Trophoblast cell (in vitro differentiated cells and primary cell): ENCODE measurements at regions not wholly inside any gene's neighbourhood (a gene's known extent, or its start where the extent isn't known, plus 50 kb on each side); places are given as distances from the start of the nearest gene placed in this dataset.

Source experiments
- DNase-seq, 2 donors: peaks; one replicate each; pipeline ENCODE4 v3.0.0-alpha.2; 2016
- H2AFZ ChIP-seq: 2 replicates; pipeline ENCODE4 v1.6.1; 2013; ENCODE audit warnings: low read length, moderate library complexity, mild to moderate bottlenecking; ENCODE audit not compliant: insufficient read depth, poor library complexity
- H2AK5ac ChIP-seq: 2 replicates; pipeline ENCODE4 v1.6.1; 2013; ENCODE audit warnings: mild to moderate bottlenecking, low read length
- H2BK120ac ChIP-seq: 2 replicates; pipeline ENCODE4 v1.6.1; 2013; ENCODE audit warnings: low read length, mild to moderate bottlenecking, moderate library complexity; ENCODE audit not compliant: insufficient read depth, poor library complexity
- H2BK12ac ChIP-seq: 2 replicates; pipeline ENCODE4 v1.6.1; 2013; ENCODE audit warnings: mild to moderate bottlenecking, low read length, moderate library complexity
- H2BK5ac ChIP-seq: 2 replicates; pipeline ENCODE4 v1.6.1; 2013; ENCODE audit warnings: low read length, low read depth, moderate library complexity, mild to moderate bottlenecking; ENCODE audit not compliant: poor library complexity
- H3K14ac ChIP-seq: 2 replicates; pipeline ENCODE4 v1.6.1; 2013; ENCODE audit warnings: mild to moderate bottlenecking, low read length
- H3K18ac ChIP-seq: 2 replicates; pipeline ENCODE4 v1.6.1; 2013; ENCODE audit warnings: mild to moderate bottlenecking, low read length
- H3K23ac ChIP-seq: 2 replicates; pipeline ENCODE4 v1.6.1; 2013; ENCODE audit warnings: low read length
- H3K27ac ChIP-seq: 2 replicates; pipeline ENCODE4 v1.5.1; 2013; ENCODE audit warnings: low read depth, mild to moderate bottlenecking, inconsistent platforms, low read length, moderate library complexity
- H3K27me3 ChIP-seq: 2 replicates; pipeline ENCODE4 v1.6.1; 2013; ENCODE audit warnings: inconsistent platforms, mild to moderate bottlenecking, low read length, moderate library complexity; ENCODE audit not compliant: insufficient read depth
- H3K36me3 ChIP-seq, 2 experiments: 1 replicate in 1 of 2; 2 replicates in 1 of 2; pipeline ENCODE4 v1.6.1; 2013; ENCODE audit warnings: low read length in 2 of 2, mild to moderate bottlenecking in 2 of 2, moderate library complexity in 1 of 2; ENCODE audit not compliant: insufficient read depth in 2 of 2, control insufficient read depth in 1 of 2
- H3K4ac ChIP-seq: 2 replicates; pipeline ENCODE4 v1.6.1; 2013; ENCODE audit warnings: low read depth, mild to moderate bottlenecking, low read length, moderate library complexity
- H3K4me1 ChIP-seq, 2 experiments: 1 replicate in 1 of 2; 2 replicates in 1 of 2; pipeline ENCODE4 v1.6.1; 2013; ENCODE audit warnings: low read length in 2 of 2, mild to moderate bottlenecking in 2 of 2, moderate library complexity in 1 of 2; ENCODE audit not compliant: insufficient read depth in 2 of 2, control insufficient read depth in 1 of 2
- H3K4me2 ChIP-seq: 2 replicates; pipeline ENCODE4 v1.6.1; 2013; ENCODE audit warnings: inconsistent platforms, mild to moderate bottlenecking, low read length, moderate library complexity
- H3K4me3 ChIP-seq: 2 replicates; pipeline ENCODE4 v1.5.1; 2013; ENCODE audit warnings: mild to moderate bottlenecking, low read depth, low read length, inconsistent platforms
- H3K79me1 ChIP-seq: one replicate; pipeline ENCODE4 v1.6.1; 2013; ENCODE audit warnings: low read length
- H3K79me2 ChIP-seq: 2 replicates; pipeline ENCODE4 v1.6.1; 2013; ENCODE audit warnings: low read length, mild to moderate bottlenecking; ENCODE audit not compliant: control insufficient read depth, insufficient read depth, poor library complexity
- H3K9ac ChIP-seq: 2 replicates; pipeline ENCODE4 v1.6.1; 2013; ENCODE audit warnings: mild to moderate bottlenecking, low read length
- H3K9me3 ChIP-seq: 2 replicates; pipeline ENCODE4 v1.6.1; 2013; ENCODE audit warnings: low read depth, mild to moderate bottlenecking, control low read depth, inconsistent platforms, low read length; ENCODE audit not compliant: insufficient read depth
- H4K12ac ChIP-seq: 2 replicates; pipeline ENCODE4 v1.6.1; 2013; ENCODE audit warnings: low read depth, mild to moderate bottlenecking, low read length, moderate library complexity
- H4K8ac ChIP-seq: 2 replicates; pipeline ENCODE4 v1.6.1; 2013; ENCODE audit warnings: low read depth, mild to moderate bottlenecking, low read length, moderate library complexity
- H4K91ac ChIP-seq: one replicate; pipeline ENCODE4 v1.6.1; 2013; ENCODE audit warnings: low read depth, mild to moderate bottlenecking, low read length, moderate library complexity
- WGBS: extraction: QIAGEN DNeasy Blood & Tissue Kit; methylation state at CpG from one replicate; pipeline ENCODE4 v1.1.7; 2013; ENCODE audit warnings: missing lambda C conversion rate; ENCODE audit not compliant: insufficient read length, insufficient coverage; ENCODE audit errors: extremely low coverage; 5-methylcytosine and 5-hydroxymethylcytosine counted together

- Histone ChIP-seq H2AFZ (no peak overlapping the region), H3K4me3 (no peak overlapping the region), H3K27ac (no peak overlapping the region), H3K18ac (no peak overlapping the region), H4K91ac (no peak overlapping the region), H3K9me3 (no peaks in the 10 kb centered on the region), H3K14ac (no peak overlapping the region), H3K23ac (no peak overlapping the region), H4K12ac (no peak overlapping the region), H3K79me1 (no peaks in the 10 kb centered on the region), H4K8ac (no peak overlapping the region), H2BK12ac (no peak overlapping the region), H3K9ac (no peak overlapping the region), H3K27me3 (no peaks in the 10 kb centered on the region), H3K36me3 (no peaks in the 10 kb centered on the region), H3K4ac (no peak overlapping the region), H2BK5ac (no peak overlapping the region), H3K4me2 (no peak overlapping the region), H3K4me1 (no peaks in the 10 kb centered on the region), H3K79me2 (no peaks in the 10 kb centered on the region), H2AK5ac (no peak overlapping the region), H2BK120ac (no peak overlapping the region)
- WGBS: no CpG with 5 or more reads among the region's 10 CpGs
- no peak for DNase-seq
Observed at GRCh38 chrX:23276475-23276874, 58.2 kb upstream of the PTCHD1 start.
